Raji (cell line): ENCODE measurements at regions not wholly inside any gene's neighbourhood (a gene's known extent, or its start where the extent isn't known, plus 50 kb on each side); places are given as distances from the start of the nearest gene placed in this dataset.

ENCODE experiments used
- POLR2A ChIP-seq: IDR thresholded peaks from 2 replicates; pipeline ENCODE4 v1.6.1; 2011; ENCODE audit warnings: low read depth, low read length, control low read depth; ENCODE audit not compliant: insufficient read depth

DNA sequence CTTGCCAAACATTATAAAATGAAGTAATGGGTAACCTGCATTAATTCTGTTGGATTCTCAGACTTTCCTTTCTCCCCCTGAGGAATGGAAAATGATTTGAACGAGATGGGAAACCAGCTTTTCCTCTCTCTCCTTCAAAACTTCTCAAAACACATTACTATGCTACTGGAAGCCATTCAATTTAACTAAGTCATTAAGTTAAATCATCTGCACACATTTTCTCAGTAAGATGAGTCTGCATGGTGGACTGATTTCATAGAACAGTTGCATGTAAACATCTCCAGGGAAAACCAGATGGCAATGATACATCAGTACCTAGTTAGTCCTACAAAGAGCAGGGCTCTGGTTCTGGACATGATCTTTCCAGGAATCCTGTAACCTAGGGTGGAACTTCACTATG is 59.9 kb downstream of the BMP4 start:
- no peak for TF ChIP-seq POLR2A

DNA sequence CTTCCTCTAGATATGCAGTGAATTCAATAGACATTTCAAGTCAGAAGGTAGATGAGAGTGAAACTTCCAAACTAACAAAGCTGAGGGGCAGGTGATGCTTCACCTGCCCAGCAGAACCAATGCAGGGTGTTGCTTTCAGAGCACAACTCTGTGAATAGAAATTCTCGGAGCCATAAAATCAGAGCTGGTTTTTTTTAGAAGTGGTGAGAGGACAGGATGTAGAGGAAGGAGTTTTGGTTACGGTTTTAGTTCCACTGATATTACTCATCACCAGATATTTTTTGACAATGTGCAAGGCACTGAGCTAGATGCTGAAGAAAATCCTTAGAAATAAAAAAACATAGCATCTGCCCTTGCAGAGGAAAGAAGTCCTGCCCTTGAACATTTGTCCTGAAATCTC is 62.2 kb downstream of the BMP4 start:
- TF ChIP-seq POLR2A = no peak

DNA sequence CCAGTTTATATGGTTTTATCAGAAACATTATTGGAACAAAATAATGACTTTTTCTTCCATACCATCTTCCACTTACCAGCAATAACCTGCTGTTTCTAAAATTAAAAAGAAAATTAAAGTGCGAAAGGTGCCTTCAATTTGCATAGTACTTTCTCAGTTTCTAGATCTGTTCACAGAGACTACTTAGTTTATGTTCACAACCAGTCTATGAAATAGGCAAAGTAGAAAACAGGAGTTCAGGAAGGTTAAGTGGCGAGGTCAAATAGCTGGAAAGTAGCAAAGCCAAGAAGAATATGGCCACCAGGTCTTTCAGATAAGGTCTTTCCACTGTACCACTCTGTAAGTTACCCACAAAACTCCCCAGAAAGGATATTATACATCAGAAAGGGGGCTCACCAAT is 63.3 kb downstream of the BMP4 start:
- no peak for TF ChIP-seq POLR2A

DNA sequence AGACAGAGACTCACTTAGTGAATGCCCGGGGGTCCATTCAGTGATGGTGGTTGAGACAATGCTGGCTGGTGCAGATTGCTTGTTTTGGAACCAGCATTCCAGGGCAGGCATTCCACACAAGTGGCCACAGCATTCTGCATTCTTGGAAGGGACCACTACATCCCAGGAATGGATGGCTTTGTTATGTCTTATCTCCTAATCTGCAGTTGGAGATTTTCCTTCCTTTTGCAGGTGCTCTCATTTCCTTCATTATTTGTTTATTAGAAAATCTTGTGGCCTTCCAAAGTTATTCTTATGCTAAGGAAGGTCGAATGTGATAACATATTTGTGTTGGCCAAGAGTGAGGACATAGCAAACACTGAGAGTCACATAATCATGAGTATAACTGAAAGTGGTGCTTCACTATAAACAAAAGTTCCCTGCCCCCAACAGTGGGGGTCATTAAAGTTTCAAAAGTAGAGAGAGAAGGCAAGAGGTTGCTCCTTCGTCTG is 66.0 kb downstream of the BMP4 start:
- TF ChIP-seq POLR2A = no peak

DNA sequence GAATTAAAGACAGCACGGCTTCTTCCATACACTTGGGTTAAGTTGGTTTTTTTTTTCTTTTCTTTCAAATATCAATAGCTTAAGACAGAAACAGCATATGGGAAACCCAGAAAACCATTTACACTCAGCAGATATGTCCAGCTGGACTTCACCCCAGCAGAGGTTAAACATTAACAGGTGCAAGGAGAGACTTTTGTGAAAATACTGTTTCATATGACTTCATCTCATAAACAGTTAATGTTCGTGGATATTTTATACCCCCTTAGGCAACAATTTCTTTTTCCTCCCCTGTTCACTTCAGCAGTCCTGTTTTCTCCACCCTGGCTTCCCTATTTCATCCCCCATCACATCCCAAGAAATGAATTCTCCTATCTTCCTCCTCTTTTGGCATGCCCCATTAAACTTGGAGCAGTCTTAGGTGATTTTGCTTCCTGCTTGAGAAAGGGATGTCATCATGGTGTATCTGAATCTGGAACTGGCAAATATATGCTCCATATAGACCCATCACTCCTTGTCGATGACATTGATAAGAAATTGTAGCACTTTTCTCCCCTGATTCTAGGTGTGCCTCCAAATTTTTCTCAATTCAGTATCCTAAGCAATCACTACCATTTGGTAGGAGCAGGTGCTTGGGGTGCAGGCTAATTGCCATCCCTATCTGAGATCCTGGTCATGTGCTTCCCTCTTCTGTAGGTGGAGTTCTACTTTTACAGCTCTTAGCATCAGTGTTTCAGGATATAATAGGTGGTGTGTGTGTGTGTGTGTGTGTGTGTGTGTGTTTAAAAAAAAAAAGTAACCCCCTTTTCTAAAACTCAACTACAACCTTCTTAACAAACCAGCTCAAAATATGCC is 67.9 kb downstream of the BMP4 start:
- no peak for TF ChIP-seq POLR2A

DNA sequence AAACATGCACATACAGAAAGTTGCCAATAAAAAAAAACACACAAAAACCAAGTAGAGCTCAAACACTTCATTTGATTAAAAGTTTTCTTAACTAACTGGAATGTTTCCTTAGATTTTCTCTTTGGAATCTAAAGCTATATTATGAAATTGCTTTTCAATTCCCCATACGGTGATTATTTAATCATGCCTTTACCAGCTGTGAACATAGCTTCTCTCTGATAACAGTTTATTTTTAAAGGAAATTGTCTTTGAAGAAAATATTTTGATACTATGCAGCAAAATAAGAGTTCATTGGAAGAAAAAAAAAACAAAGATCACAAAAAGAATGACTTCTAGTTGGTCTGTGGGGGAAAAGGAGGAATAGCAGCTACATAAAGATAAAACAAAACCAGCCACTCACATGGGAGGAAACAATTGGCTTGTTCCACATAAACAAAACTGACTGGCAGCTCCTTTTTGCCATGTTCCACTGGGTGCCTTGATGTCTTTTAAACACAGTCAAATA is 71.4 kb downstream of the BMP4 start:
- TF ChIP-seq POLR2A = no peak

DNA sequence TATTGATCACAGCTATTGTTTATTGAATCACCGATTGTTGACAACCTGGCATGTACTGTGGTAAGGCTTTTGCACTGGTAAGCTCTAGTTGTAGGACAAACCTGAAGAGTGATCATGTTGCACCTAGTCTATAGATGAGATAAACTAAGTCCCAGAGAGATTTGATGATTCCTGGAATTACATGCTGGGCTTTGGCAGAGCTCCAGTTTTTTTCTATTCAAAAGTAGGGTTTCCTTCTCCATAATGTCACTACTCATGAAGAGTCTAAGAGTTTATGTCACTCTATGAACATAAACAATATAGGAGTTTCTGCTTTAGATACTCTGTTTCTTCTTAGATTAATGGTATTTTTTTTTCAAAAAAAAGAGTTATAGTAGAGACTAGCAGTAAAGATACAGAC is 72.0 kb downstream of the BMP4 start:
- no peak for TF ChIP-seq POLR2A

DNA sequence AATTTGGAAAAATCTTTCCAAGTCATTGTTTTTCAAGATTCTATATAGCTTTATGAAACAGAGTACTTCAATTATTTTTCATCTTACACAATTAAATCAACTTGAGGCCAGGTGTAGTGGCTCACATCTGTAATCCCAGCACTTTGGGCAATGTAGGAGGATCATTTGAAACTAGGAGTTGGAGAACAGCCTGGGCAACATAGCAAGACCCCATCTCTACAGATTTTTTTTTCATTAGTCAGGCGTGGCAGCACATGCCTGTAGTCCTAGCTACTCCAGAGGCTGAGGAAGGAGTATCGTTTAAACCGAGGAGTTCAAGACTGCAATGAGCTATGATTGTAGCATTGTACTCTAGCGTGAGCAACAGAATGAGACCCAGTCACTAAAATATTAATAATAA is 72.9 kb downstream of the BMP4 start:
- no peak for TF ChIP-seq POLR2A

DNA sequence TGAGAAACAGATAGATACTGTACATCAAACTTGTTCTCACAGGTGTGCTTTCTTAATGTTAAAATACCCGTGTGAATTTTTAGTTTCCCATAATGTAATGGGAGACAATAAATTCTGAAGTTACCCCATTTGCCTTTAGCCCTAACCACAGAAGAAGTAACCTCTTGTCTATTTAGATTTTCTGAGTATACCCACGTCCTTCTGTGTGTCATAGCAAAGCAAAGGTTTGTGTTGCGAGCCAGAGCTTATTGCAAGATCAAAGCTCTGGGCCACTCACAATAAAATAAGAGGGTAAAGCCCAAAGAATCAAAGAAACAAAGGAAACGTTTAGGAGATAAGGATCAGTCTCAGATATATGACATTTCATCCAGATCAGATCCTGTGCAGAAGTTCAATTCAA is 73.9 kb downstream of the BMP4 start:
- no peak for TF ChIP-seq POLR2A

DNA sequence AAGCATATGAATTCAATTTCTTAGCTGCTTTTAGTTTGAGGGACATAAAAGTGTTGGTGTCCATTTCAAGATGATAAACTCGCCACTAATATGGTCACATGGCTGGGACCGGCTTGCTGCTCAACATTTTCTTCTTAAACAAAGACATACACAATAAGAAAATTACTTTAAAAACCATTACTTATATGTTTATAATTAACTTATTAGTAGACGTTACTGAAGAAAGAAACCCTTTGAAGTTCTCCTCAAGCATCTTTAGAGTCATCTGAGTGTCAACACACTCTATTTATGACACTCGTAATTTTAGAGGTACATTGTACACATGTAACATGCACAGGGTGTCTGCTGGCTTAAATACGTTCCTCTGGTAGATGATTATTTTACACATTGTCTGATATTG is 74.7 kb downstream of the BMP4 start:
- no peak for TF ChIP-seq POLR2A

DNA sequence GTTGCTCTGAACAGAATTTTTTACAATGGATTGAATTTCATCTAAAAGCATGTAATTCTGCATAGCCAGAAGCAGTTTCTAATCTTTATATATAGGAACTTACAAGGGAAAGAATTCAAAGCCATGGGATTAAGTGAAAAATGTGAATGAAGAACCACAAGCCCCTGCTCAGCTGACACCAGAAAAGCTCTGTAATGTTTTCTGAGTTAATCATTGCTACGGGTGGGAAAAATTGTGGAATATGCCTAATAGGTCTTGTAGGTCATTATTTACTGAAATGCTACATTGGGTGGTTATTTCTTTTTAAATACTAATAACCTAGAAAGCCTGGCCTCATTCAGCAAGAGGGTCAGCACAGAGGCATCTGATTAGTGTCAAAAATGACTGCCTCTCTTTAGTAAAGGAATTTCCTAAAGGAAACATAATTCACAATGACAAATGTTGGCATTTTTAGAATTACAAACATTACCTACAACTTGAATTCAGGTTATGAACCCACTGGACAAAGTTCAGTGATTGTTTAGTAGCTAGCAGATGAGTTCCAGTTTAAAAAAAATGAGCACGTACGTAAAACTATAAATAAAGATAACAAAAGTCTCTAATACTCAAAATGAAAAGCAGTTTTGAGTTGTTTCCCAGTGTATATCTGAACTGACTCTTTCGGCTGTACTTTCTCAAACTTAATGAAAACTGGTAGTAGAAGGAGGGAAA is 75.3 kb downstream of the BMP4 start:
- no peak for TF ChIP-seq POLR2A

DNA sequence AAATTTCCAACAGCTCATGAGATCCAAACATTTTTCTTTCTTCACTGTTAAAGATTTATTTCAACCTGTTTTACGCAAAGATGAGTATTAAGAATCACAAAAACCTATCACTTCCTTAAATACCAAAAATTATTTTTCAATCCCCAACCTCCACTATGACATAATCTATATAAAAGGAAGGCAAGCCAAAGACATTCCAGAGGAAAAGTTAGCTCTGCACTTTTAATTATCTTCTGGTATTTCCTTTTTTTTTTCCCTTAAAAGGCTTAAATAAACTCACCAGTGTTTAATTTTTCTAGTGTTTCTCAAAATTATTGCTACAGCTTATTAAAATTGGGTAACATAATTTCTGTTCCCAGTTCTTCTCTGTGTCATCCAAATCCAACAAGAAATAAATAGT is 75.9 kb downstream of the BMP4 start:
- no peak for TF ChIP-seq POLR2A

DNA sequence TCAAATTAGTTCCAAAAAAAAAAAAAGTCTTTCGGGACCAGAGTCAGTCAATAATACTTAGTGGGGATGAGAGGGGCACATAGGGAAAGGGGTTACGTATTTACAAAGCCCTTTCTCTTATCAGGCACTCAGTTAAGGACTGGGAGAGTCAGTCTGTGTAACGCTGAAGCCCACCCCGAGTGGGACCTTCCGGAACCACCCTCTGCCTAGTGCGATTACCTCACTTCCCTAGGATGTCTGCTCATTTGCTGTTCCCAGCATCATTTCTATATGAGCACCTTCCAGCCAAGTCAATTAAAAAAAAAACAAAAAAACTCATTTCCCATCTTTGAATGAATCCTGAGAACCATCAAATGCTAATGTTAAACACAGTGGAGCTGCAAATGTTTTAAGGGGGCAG is 76.9 kb downstream of the BMP4 start:
- TF ChIP-seq POLR2A = no peak

DNA sequence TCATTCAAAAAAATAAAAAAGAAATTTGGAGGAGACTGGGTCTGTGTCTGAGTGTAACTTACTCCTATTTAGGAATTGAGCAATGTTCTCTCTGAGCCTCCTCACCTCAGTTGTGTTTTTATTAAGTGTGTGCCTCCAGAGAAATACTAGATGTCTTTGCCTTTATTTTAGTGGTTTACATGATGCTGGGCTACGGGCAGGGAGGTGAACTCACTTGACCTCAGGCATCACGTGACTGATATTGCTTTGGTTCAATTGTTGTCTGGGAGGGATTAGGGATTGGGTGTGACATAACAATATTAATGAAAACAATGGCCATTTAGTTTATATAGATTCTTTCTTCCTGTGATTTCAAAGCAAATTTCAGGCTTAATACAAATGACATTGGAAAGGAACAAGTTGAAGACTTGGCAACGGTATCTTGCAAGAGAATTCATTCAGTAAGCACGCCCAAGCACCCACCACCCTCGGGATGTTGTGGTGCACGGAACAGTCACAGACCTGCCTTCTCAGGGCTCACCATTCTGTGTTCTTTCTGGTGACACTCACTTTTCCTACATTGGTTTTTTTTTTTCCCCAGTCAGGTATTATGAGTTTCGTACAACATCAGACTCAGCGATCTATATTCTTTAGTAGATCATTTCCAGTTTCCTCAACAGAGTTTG is 77.5 kb downstream of the BMP4 start:
- no peak for TF ChIP-seq POLR2A

DNA sequence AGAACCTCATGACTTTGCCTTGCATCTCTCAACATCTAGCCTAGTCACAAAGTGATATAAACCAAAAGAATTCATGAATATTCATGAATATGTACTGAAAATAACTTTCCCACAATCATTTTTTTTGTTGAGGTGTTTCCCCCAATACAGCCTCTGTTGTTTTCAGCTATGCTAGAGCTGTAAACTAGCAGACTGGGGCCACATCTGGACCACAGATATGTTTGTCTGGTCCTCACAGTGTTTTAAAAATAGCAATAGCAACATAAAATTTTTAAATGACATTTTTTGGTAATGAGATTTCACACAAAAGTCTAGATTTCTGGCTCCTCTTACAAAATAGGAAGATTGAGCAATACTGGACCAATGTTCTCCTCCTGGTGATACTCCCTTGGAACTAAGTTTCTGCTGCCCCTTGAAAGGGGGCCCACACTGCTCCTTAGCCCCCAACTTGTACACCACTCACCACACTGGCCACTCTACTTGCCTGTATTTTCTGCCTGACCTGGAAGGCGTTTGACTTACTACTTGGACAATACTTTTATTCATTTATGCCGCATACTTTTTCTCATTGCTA is 81.2 kb downstream of the BMP4 start:
- no peak for TF ChIP-seq POLR2A
